CD8-positive, alpha-beta memory T cell (primary cell): ENCODE measurements at regions not wholly inside any gene's neighbourhood (a gene's known extent, or its start where the extent isn't known, plus 50 kb on each side); places are given as distances from the start of the nearest gene placed in this dataset.

Source experiments
- CTCF ChIA-PET: fragments of 350-600 bp; sonication (Branson Sonifier 250); formaldehyde crosslinking; loops from one replicate; lab custom pipeline; 2021; ENCODE audit warnings: antibody characterized with exemption; lab: Charles Lee
- POLR2A ChIA-PET: fragments of 350-600 bp; sonication (Branson Sonifier 250); formaldehyde crosslinking; loops from one replicate; lab custom pipeline; 2021; ENCODE audit warnings: antibody characterized with exemption; lab: Charles Lee
- DNase-seq, 5 donors: peaks; one replicate each; pipeline versions ENCODE4 v3.0.0 to v3.0.0-alpha.2; 2020 to 2022; ENCODE audit warnings: mixed read lengths in 1 of 5
- H3K27ac ChIP-seq: one replicate; pipeline ENCODE4 v1.7.0; 2013; ENCODE audit warnings: low read depth, mild to moderate bottlenecking, low read length, moderate library complexity
- H3K27me3 ChIP-seq: 2 replicates; pipeline ENCODE4 v1.7.0; 2013; ENCODE audit warnings: low read length, mild to moderate bottlenecking; ENCODE audit not compliant: insufficient read depth, poor library complexity, severe bottlenecking
- H3K36me3 ChIP-seq: 2 replicates; pipeline ENCODE4 v1.7.0; 2013; ENCODE audit warnings: mild to moderate bottlenecking, low read length, moderate library complexity; ENCODE audit not compliant: insufficient read depth
- H3K4me1 ChIP-seq: 2 replicates; pipeline ENCODE4 v1.7.0; 2013; ENCODE audit warnings: mild to moderate bottlenecking, low read length, moderate library complexity; ENCODE audit not compliant: insufficient read depth
- H3K4me3 ChIP-seq: 2 replicates; pipeline ENCODE4 v1.7.0; 2013; ENCODE audit warnings: mild to moderate bottlenecking, low read length
- H3K9me3 ChIP-seq: 2 replicates; pipeline ENCODE4 v1.7.0; 2013; ENCODE audit warnings: mild to moderate bottlenecking, low read length
- H3K27ac Mint-ChIP-seq, 8 donors: one replicate each; pipeline ENCODE4 v1.8.0; 2020 to 2021; ENCODE audit warnings: mixed read lengths in 8 of 8, mild to moderate bottlenecking in 6 of 8, inconsistent platforms in 3 of 8, moderate library complexity in 3 of 8
- H3K27me3 Mint-ChIP-seq, 2 donors: one replicate each; pipeline ENCODE4 v1.8.0; 2020 to 2021; ENCODE audit warnings: mixed read lengths in 2 of 2, mild to moderate bottlenecking in 1 of 2, moderate library complexity in 1 of 2
- H3K36me3 Mint-ChIP-seq, 3 donors: one replicate each; pipeline ENCODE4 v1.8.0; 2020 to 2021; ENCODE audit warnings: mixed read lengths in 3 of 3, inconsistent platforms in 1 of 3, mild to moderate bottlenecking in 1 of 3
- H3K4me1 Mint-ChIP-seq, 3 donors: one replicate each; pipeline ENCODE4 v1.8.0; 2020 to 2021; ENCODE audit warnings: mixed read lengths in 3 of 3, inconsistent platforms in 1 of 3, mild to moderate bottlenecking in 1 of 3
- H3K4me3 Mint-ChIP-seq, 7 donors: one replicate each; pipeline ENCODE4 v1.8.0; 2020 to 2021; ENCODE audit warnings: mixed read lengths in 7 of 7, mild to moderate bottlenecking in 6 of 7, moderate library complexity in 4 of 7, inconsistent platforms in 2 of 7
- H3K9me3 Mint-ChIP-seq, 5 donors: one replicate each; pipeline ENCODE4 v1.8.0; 2020 to 2022; ENCODE audit warnings: mixed read lengths in 5 of 5, mild to moderate bottlenecking in 3 of 5, moderate library complexity in 2 of 5, inconsistent platforms in 1 of 5

- H3K27ac Mint-ChIP-seq, result no peak overlapping the region
- no peaks in the 10 kb centered on the region for H3K27me3 ChIP-seq
- no peak for DNase-seq
- no peak overlapping the region for H3K4me3 Mint-ChIP-seq
- no peaks in the 10 kb centered on the region for H3K4me1 Mint-ChIP-seq
- no peaks in the 10 kb centered on the region for H3K36me3 Mint-ChIP-seq
- H3K27ac ChIP-seq, result no peak overlapping the region
- no peaks in the 10 kb centered on the region for H3K9me3 ChIP-seq
- H3K4me1 ChIP-seq, result no peaks in the 10 kb centered on the region
- no peak overlapping the region for H3K4me3 ChIP-seq
- ChIA-PET CTCF (interaction anchor here (1.7 kb wide), 1 partner anchor 10 kb away, joined by 5 read pairs; no protein-coding TSS in a partner anchor), POLR2A (no interaction called here)
- no peaks in the 10 kb centered on the region for H3K36me3 ChIP-seq
- peaks cover 6 to 21% (median 9%) of the 10 kb centered on the region in 5 donors for H3K9me3 Mint-ChIP-seq
- no peaks in the 10 kb centered on the region for H3K27me3 Mint-ChIP-seq
Measured at GRCh38 chr3:76969471-76969870, 70.4 kb upstream of the ROBO2 start.

- CTCF ChIA-PET, result interaction anchor here (1.7 kb wide), 1 partner anchor 10 kb away, joined by 5 read pairs; no protein-coding TSS in a partner anchor
- no peak overlapping the region for H3K27ac ChIP-seq
- H3K9me3 ChIP-seq, result no peaks in the 10 kb centered on the region
- no peak overlapping the region for H3K4me3 Mint-ChIP-seq
- no peaks in the 10 kb centered on the region for H3K4me1 ChIP-seq
- peaks cover 5 to 18% (median 10%) of the 10 kb centered on the region in 5 donors for H3K9me3 Mint-ChIP-seq
- no peaks in the 10 kb centered on the region for H3K36me3 ChIP-seq
- H3K36me3 Mint-ChIP-seq, result no peaks in the 10 kb centered on the region
- H3K4me3 ChIP-seq, result no peak overlapping the region
- POLR2A ChIA-PET, result no interaction called here
- H3K4me1 Mint-ChIP-seq, result no peaks in the 10 kb centered on the region
- H3K27me3 ChIP-seq, result no peaks in the 10 kb centered on the region
- H3K27ac Mint-ChIP-seq, result no peak overlapping the region
- no peaks in the 10 kb centered on the region for H3K27me3 Mint-ChIP-seq
- no peak for DNase-seq
Measured at GRCh38 chr3:76969996-76970615, 69.8 kb upstream of the ROBO2 start.

- H3K9me3 ChIP-seq, result no peaks in the 10 kb centered on the region
- Mint-ChIP-seq H3K27ac (no peak overlapping the region), H3K27me3 (no peaks in the 10 kb centered on the region), H3K4me3 (no peak overlapping the region), H3K4me1 (no peaks in the 10 kb centered on the region), H3K36me3 (no peaks in the 10 kb centered on the region), H3K9me3 (peaks cover 2 to 18% (median 5%) of the 10 kb centered on the region in 5 donors)
- DNase-seq, result no peak
- no peaks in the 10 kb centered on the region for H3K36me3 ChIP-seq
- ChIA-PET POLR2A (no interaction called here), CTCF (no interaction called here)
- H3K27me3 ChIP-seq, result no peaks in the 10 kb centered on the region
- no peak overlapping the region for H3K4me3 ChIP-seq
- H3K27ac ChIP-seq, result no peak overlapping the region
- H3K4me1 ChIP-seq, result no peaks in the 10 kb centered on the region
Measured at GRCh38 chr3:76972624-76973296, 67.1 kb upstream of the ROBO2 start.

- Histone ChIP-seq H3K27ac (no peak overlapping the region), H3K4me3 (no peak overlapping the region), H3K9me3 (no peaks in the 10 kb centered on the region), H3K27me3 (no peaks in the 10 kb centered on the region), H3K36me3 (no peaks in the 10 kb centered on the region), H3K4me1 (no peaks in the 10 kb centered on the region)
- ChIA-PET CTCF (no interaction called here), POLR2A (no interaction called here)
- H3K4me1 Mint-ChIP-seq, result no peaks in the 10 kb centered on the region
- H3K4me3 Mint-ChIP-seq, result no peak overlapping the region
- no peak for DNase-seq
- H3K27me3 Mint-ChIP-seq, result no peaks in the 10 kb centered on the region
- H3K36me3 Mint-ChIP-seq, result no peaks in the 10 kb centered on the region
- H3K9me3 Mint-ChIP-seq, result peaks cover 4 to 16% (median 7%) of the 10 kb centered on the region in 5 donors
- no peak overlapping the region for H3K27ac Mint-ChIP-seq
Measured at GRCh38 chr3:76976996-76977395, 62.9 kb upstream of the ROBO2 start.

GRCh38 chr3:76985645-76986044 lies 54.3 kb upstream of the ROBO2 start:
- Mint-ChIP-seq H3K27me3 (no peaks in the 10 kb centered on the region), H3K9me3 (peaks cover 3 to 34% (median 7%) of the 10 kb centered on the region in 5 donors), H3K4me1 (no peaks in the 10 kb centered on the region), H3K4me3 (no peak overlapping the region), H3K27ac (no peak overlapping the region), H3K36me3 (no peaks in the 10 kb centered on the region)
- Histone ChIP-seq H3K4me1 (no peaks in the 10 kb centered on the region), H3K36me3 (no peaks in the 10 kb centered on the region), H3K27me3 (no peaks in the 10 kb centered on the region), H3K9me3 (no peaks in the 10 kb centered on the region), H3K4me3 (no peak overlapping the region), H3K27ac (no peak overlapping the region)
- ChIA-PET POLR2A (no interaction called here), CTCF (no interaction called here)
- no peak for DNase-seq

- Mint-ChIP-seq H3K4me1 (no peaks in the 10 kb centered on the region), H3K4me3 (no peak overlapping the region), H3K9me3 (peaks cover 2 to 33% (median 8%) of the 10 kb centered on the region in 5 donors), H3K27ac (no peak overlapping the region), H3K27me3 (no peaks in the 10 kb centered on the region), H3K36me3 (no peaks in the 10 kb centered on the region)
- no peaks in the 10 kb centered on the region for H3K9me3 ChIP-seq
- ChIA-PET POLR2A (no interaction called here), CTCF (no interaction called here)
- no peak overlapping the region for H3K4me3 ChIP-seq
- no peak for DNase-seq
- no peaks in the 10 kb centered on the region for H3K27me3 ChIP-seq
- no peaks in the 10 kb centered on the region for H3K36me3 ChIP-seq
- no peak overlapping the region for H3K27ac ChIP-seq
- no peaks in the 10 kb centered on the region for H3K4me1 ChIP-seq
Measured at GRCh38 chr3:76986876-76987474, 52.9 kb upstream of the ROBO2 start.
